Ishikawa (cell line): ENCODE measurements at regions not wholly inside any gene's neighbourhood (a gene's known extent, or its start where the extent isn't known, plus 50 kb on each side); places are given as distances from the start of the nearest gene placed in this dataset.

Experiments used
- CEBPB ChIP-seq: IDR thresholded peaks from 2 replicates; pipeline ENCODE4 v1.6.1; 2012
- CREB1 ChIP-seq: IDR thresholded peaks from 2 replicates; pipeline ENCODE4 v1.6.1; 2012; ENCODE audit warnings: low read depth
- EGR1 ChIP-seq: IDR thresholded peaks from 2 replicates; pipeline ENCODE4 v1.6.1; 2012
- EP300 ChIP-seq: IDR thresholded peaks from 2 replicates; pipeline ENCODE4 v1.6.1; 2012; ENCODE audit warnings: borderline replicate concordance
- FOXM1 ChIP-seq: IDR thresholded peaks from 2 replicates; pipeline ENCODE4 v1.6.1; 2012; ENCODE audit warnings: low read depth, borderline replicate concordance
- MAX ChIP-seq: IDR thresholded peaks from 2 replicates; pipeline ENCODE4 v1.6.1; 2012
- NFIC ChIP-seq: IDR thresholded peaks from 2 replicates; pipeline ENCODE4 v1.6.1; 2012
- RAD21 ChIP-seq: IDR thresholded peaks from 2 replicates; pipeline ENCODE4 v1.6.1; 2012; ENCODE audit warnings: low read depth
- REST ChIP-seq: IDR thresholded peaks from 2 replicates; pipeline ENCODE4 v1.6.1; 2012; ENCODE audit warnings: low read depth, mild to moderate bottlenecking
- TAF1 ChIP-seq: IDR thresholded peaks from 2 replicates; pipeline ENCODE4 v1.6.1; 2012; ENCODE audit warnings: low read depth, mild to moderate bottlenecking
- TCF12 ChIP-seq: IDR thresholded peaks from 2 replicates; pipeline ENCODE4 v1.6.1; 2012; ENCODE audit warnings: low read depth
- TEAD4 ChIP-seq: IDR thresholded peaks from 2 replicates; pipeline ENCODE4 v1.6.1; 2012
- USF1 ChIP-seq: IDR thresholded peaks from 2 replicates; pipeline ENCODE4 v1.6.1; 2012
- YY1 ChIP-seq: IDR thresholded peaks from 2 replicates; pipeline ENCODE4 v1.6.1; 2012; ENCODE audit warnings: low read depth
- ZBTB7A ChIP-seq: IDR thresholded peaks from 2 replicates; pipeline ENCODE4 v1.6.1; 2012; ENCODE audit warnings: low read depth

GRCh38 chr12:47377414-47378221 lies 297.9 kb upstream of the AMIGO2 start:
- TF ChIP-seq EGR1 (no peak), ZBTB7A (no peak), YY1 (no peak), TAF1 (no peak), NFIC (no peak), REST (no peak), CREB1 (no peak), FOXM1 (no peak), RAD21 (no peak), CEBPB (no peak), EP300 (no peak), TEAD4 (no peak), USF1 (no peak), TCF12 (no peak), MAX (no peak)

GRCh38 chr12:47376927-47377326 lies 297.2 kb upstream of the AMIGO2 start:
- TF ChIP-seq CREB1 (no peak), FOXM1 (no peak), EP300 (no peak), MAX (no peak), YY1 (no peak), RAD21 (no peak), TCF12 (no peak), NFIC (no peak)

GRCh38 chr12:47373554-47374150 lies 293.9 kb upstream of the AMIGO2 start:
- TF ChIP-seq USF1 (no peak), CREB1 (no peak), TCF12 (no peak), TAF1 (no peak), NFIC (no peak), EGR1 (no peak), ZBTB7A (no peak), YY1 (no peak), EP300 (no peak), MAX (no peak), FOXM1 (no peak), REST (no peak), CEBPB (no peak), RAD21 (no peak), TEAD4 (no peak)

GRCh38 chr12:47370421-47370820 lies 290.7 kb upstream of the AMIGO2 start:
- TF ChIP-seq MAX = no peak
- no peak for TF ChIP-seq USF1
- no peak for TF ChIP-seq EGR1
- TF ChIP-seq FOXM1 = no peak
- TF ChIP-seq YY1 = no peak
- no peak for TF ChIP-seq CREB1
- no peak for TF ChIP-seq TEAD4
- TF ChIP-seq TAF1 = no peak
- TF ChIP-seq EP300 = no peak
- no peak for TF ChIP-seq NFIC
- TF ChIP-seq RAD21 = no peak
- no peak for TF ChIP-seq ZBTB7A
- no peak for TF ChIP-seq REST
- no peak for TF ChIP-seq TCF12
